Small intestine (tissue), 7 donors: ENCODE measurements at regions not wholly inside any gene's neighbourhood (a gene's known extent, or its start where the extent isn't known, plus 50 kb on each side); places are given as distances from the start of the nearest gene placed in this dataset.
"Not testable (repeated sequence)": the region's sequence is repeated elsewhere in the genome, so short reads cannot be mapped to it uniquely, and the experiment has no call there.

ENCODE experiments used
- DNase-seq, 2 donors: peaks; one replicate each; pipeline versions ENCODE4 v3.0.0 to v3.0.0-alpha.2; 2013
- FAIRE-seq: peaks from 2 replicates; lab custom pipeline; 2012; peaks lifted over from hg19 to GRCh38; lab: Jason Lieb, UNC
- H3K27ac ChIP-seq, 3 donors: one replicate each; pipeline ENCODE4 v1.5.1; 2013; ENCODE audit warnings: low read length in 2 of 3, mild to moderate bottlenecking in 2 of 3, control low read depth in 1 of 3, inconsistent platforms in 1 of 3, low read depth in 1 of 3, moderate library complexity in 1 of 3
- H3K27me3 ChIP-seq, 3 donors: one replicate each; pipeline ENCODE4 v1.6.1; 2013; ENCODE audit warnings: low read length in 3 of 3, inconsistent platforms in 1 of 3; ENCODE audit not compliant: control insufficient read depth in 3 of 3, insufficient read depth in 3 of 3
- H3K36me3 ChIP-seq, 3 donors: one replicate each; pipeline ENCODE4 v1.6.1; 2013; ENCODE audit warnings: low read length in 3 of 3, inconsistent platforms in 1 of 3, low read depth in 1 of 3, mild to moderate bottlenecking in 1 of 3, moderate library complexity in 1 of 3; ENCODE audit not compliant: control insufficient read depth in 3 of 3, insufficient read depth in 2 of 3
- H3K4me1 ChIP-seq, 3 donors: one replicate each; pipeline ENCODE4 v1.6.1; 2013; ENCODE audit warnings: low read length in 2 of 3, inconsistent platforms in 1 of 3, low read depth in 1 of 3, mild to moderate bottlenecking in 1 of 3, moderate library complexity in 1 of 3; ENCODE audit not compliant: control insufficient read depth in 3 of 3, insufficient read depth in 2 of 3
- H3K4me3 ChIP-seq, 3 donors: one replicate each; pipeline ENCODE4 v1.5.1; 2013; ENCODE audit warnings: low read length in 3 of 3, control low read depth in 1 of 3, inconsistent platforms in 1 of 3, low read depth in 1 of 3, mild to moderate bottlenecking in 1 of 3, moderate library complexity in 1 of 3
- H3K9me3 ChIP-seq, 2 donors: one replicate each; pipeline ENCODE4 v1.6.1; 2013; ENCODE audit warnings: low read depth in 1 of 2, low read length in 1 of 2; ENCODE audit not compliant: control insufficient read depth in 2 of 2, insufficient read depth in 1 of 2
- WGBS, 3 donors: extraction: QIAGEN DNeasy Blood & Tissue Kit; methylation state at CpG; one replicate each; pipeline ENCODE4 v1.1.7; 2013; 5-methylcytosine and 5-hydroxymethylcytosine counted together
- donor health status: healthy with polysubstance abuse.
- donor health status: control.
- donor health status: control.
- donor health status: Bipolar disorder and iron deficiency.
- donor health status: healthy.

DNA sequence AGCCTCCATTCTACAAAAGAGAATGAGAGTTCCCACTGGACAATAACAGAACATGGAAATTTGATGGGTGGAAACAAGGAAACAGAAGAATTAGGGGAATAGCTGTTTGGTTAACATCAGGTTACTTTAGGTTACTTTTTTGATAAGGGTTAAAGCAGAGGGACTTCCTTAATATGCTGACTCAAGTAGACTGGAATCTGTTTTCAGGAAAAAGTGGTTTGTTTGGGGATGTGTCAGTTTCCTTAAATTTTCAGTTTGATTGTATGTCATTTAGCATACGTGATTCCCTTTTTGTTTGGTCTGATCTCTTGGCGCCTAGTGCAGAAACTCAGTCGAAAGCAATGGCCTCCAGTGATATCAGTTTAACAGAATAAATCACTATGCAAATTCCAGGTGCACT is 411.8 kb upstream of the GRM7 start:
- H3K27ac ChIP-seq, result no peak overlapping the region
- no peaks in the 10 kb centered on the region for H3K4me1 ChIP-seq
- 69 to 87% (median 77%) methylated on average over 3 of the region's 3 CpGs for WGBS, 3 donors
- peaks cover 0 to 5% of the 10 kb centered on the region in 2 donors for H3K9me3 ChIP-seq
- no peaks in the 10 kb centered on the region for H3K27me3 ChIP-seq
- no peak overlapping the region for H3K4me3 ChIP-seq
- no peaks in the 10 kb centered on the region for H3K36me3 ChIP-seq
- DNase-seq (no peak), FAIRE-seq (no peak)

DNA sequence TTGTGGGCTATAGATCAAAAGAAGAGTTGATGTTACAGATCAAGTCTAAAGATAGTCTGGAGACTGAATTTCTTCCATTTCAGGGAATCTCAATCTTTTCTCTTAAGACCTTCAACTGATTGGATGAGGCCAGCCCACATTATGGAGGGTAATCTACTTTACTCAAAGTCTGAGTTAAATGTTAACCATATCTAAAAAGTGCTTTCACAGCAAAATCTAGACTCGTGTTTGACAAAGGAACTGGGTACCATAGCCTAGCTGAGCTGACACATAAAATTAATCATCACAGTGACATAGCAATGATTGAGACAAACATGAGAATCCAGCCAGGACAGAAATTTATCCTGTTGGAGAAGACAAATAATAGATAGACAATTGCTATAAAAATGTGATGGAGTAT is 407.9 kb upstream of the GRM7 start:
- no peak for FAIRE-seq
- H3K9me3 ChIP-seq, result no peaks in the 10 kb centered on the region

DNA sequence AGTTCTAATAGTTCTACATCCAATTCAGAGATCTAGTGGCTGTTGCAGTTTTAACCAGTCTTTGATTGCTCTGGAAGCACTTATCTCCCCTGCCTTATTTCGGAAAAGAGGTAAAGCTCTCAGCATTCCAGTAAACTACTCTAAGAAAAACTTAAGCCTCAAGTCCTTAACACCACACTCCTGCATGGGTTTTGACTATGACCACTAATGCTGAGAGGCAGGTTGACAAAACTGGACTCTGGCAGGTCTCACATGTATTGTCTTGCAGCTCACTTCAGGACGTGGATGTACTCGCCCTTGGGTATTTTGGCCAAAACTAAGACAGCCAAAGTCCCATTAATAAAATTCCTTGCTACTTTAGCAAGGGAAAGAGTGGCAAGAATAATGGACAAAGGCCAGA is 405.9 kb upstream of the GRM7 start:
- no peaks in the 10 kb centered on the region for H3K4me1 ChIP-seq
- no peak for FAIRE-seq
- 81 to 86% (median 82%) methylated on average over 3 of the region's 3 CpGs for WGBS, 3 donors
- no peaks in the 10 kb centered on the region for H3K9me3 ChIP-seq
- H3K27me3 ChIP-seq, result no peaks in the 10 kb centered on the region
- no peak overlapping the region for H3K4me3 ChIP-seq
- DNase-seq, result no peak
- H3K36me3 ChIP-seq, result no peaks in the 10 kb centered on the region
- no peak overlapping the region for H3K27ac ChIP-seq

More for the DNA sequence above, 407.9 kb upstream of the GRM7 start:
- no peak overlapping the region for H3K27ac ChIP-seq
- no peak overlapping the region for H3K4me3 ChIP-seq
- H3K36me3 ChIP-seq, result no peaks in the 10 kb centered on the region
- H3K27me3 ChIP-seq, result no peaks in the 10 kb centered on the region
- WGBS, 3 donors, result 9 to 44% (median 16%) methylated on average over 1 of the region's 1 CpG
- no peak for DNase-seq
- H3K4me1 ChIP-seq, result no peaks in the 10 kb centered on the region

DNA sequence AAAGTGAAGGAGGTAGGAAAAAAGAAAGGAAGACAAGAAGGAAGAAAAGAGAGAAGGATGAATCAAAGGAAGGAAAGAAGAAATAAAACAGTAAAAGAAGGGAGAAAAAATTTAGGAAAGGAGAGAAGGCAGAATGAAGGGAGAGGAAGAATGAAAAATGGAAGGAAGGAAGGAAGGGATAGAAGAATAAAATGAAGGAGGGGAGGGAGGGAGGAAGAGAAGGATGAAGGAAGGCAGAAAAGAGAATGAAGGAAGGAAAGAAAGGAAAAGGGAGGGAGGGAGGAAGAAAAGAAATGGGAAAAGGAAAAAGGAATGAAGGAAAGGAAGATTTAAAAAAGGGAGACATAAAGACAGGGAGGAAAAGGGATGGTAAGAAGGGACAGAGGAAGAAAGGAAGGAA is 393.7 kb upstream of the GRM7 start:
- H3K27ac ChIP-seq, result no peak overlapping the region
- DNase-seq (no peak), FAIRE-seq (no peak)
- no peaks in the 10 kb centered on the region for H3K27me3 ChIP-seq
- no peaks in the 10 kb centered on the region for H3K9me3 ChIP-seq
- no peak overlapping the region for H3K4me3 ChIP-seq
- H3K4me1 ChIP-seq, result no peaks in the 10 kb centered on the region
- no peaks in the 10 kb centered on the region for H3K36me3 ChIP-seq

DNA sequence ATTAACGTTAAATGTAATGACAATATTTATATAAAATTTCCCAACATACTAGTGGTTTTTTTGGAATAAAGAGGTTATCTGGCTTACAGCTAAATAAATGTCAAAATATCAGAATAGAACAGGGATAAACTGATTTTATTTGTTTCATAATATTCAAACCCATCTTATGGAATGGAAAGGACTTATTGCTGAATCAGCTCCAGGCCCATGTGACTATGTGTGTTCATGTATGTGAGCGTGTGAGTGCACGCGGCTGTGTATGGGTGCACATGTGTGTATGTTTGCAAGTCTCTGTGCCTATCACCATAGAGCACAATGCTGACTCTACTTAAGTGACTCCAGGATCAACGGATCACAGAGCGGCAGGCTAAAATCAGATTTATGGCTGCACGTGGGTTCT is 392.3 kb upstream of the GRM7 start:
- Histone ChIP-seq H3K4me3 (no peak overlapping the region), H3K27ac (no peak overlapping the region), H3K27me3 (no peaks in the 10 kb centered on the region), H3K9me3 (no peaks in the 10 kb centered on the region), H3K36me3 (no peaks in the 10 kb centered on the region), H3K4me1 (no peaks in the 10 kb centered on the region)
- FAIRE-seq, result no peak
- WGBS, 3 donors, result 88 to 92% (median 89%) methylated on average over 7 of the region's 7 CpGs
- no peak for DNase-seq

DNA sequence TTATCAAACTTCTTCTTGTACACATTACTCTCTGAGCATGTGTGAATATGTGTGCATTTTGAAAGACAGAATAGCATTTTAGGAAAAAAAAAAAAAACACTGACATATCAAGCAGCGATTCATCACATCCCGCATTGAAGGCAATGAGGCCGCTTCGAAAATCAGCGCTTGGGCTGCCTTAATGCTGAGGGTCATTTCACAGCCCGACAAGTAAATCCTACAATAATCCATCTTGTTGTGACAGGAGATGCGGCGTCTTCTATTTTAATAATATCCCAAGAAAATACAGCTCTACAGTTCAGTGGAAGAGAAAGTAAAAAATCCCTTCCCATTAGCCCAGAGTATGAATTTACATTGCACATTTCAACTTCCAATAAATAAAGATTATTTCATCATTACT is 389.2 kb upstream of the GRM7 start:
- Histone ChIP-seq H3K4me1 (no peaks in the 10 kb centered on the region), H3K27me3 (no peaks in the 10 kb centered on the region), H3K27ac (no peak overlapping the region), H3K4me3 (no peak overlapping the region), H3K36me3 (no peaks in the 10 kb centered on the region), H3K9me3 (no peaks in the 10 kb centered on the region)
- WGBS, 3 donors, result 80 to 85% (median 83%) methylated on average over 8 of the region's 8 CpGs
- FAIRE-seq (no peak), DNase-seq (no peak)

DNA sequence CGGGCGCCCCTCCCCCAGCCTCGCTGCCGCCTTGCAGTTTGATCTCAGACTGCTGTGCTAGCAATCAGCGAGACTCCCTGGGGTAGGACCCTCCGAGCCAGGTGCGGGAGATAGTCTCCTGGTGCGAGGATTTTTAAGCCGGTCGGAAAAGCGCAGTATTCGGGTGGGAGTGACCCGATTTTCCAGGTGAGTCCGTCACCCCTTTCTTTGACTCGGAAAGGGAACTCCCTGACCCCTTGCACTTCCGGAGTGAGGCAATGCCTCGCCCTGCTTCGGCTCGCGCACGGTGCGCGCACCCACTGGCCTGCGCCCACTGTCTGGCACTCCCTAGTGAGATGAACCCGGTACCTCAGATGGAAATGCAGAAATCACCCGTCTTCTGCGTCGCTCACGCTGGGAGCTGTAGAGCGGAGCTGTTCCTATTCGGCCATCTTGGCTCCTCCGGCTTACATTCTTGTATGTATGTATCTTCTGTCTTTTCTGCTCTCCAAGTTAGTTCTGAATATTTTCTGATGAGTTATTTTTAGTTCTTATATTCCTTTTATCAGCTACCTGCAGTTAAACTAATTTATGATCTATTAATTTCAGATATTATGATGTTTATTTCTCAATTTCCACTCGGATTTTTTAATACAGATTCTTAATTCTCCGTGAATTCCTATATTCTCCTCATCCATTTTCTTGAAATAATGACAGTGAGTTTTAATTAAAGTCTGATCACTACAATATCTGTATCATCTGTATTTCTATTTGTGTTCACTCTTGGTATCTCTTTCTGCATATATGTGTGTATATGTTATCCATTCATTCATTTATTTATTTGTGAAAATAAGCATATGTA is 370.2 kb upstream of the GRM7 start:
- not testable (repeated sequence) for H3K9me3 ChIP-seq, H3K36me3 ChIP-seq, DNase-seq, H3K4me3 ChIP-seq, H3K4me1 ChIP-seq, H3K27ac ChIP-seq, H3K27me3 ChIP-seq, FAIRE-seq
- whole genome bisulfite sequencing, 3 donors, result 86 to 88% (median 88%) methylated on average over 21 to 32 of the region's 34 CpGs

DNA sequence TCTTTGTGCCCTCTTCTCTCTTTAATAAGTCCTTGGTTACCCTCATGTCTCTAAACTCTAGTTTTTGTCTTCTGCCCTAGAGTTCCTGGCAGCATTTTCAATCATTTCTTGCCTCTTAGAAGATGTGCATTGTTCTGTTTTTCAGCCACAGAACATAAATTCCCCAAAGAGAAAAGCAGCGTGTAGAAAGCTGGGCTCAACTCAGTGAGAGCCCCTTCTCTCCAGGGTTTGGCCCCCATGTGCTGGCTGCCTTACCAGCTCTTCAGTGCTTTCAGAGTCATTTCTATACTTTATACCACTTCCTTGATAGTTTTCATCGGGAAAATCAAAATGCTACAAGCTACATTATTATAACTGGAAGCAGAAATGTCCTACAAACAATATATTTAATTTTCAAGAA is 369.1 kb upstream of the GRM7 start:
- DNase-seq (no peak), FAIRE-seq (no peak)
- Histone ChIP-seq H3K27ac (no peak overlapping the region), H3K36me3 (no peaks in the 10 kb centered on the region), H3K4me1 (no peaks in the 10 kb centered on the region), H3K9me3 (no peaks in the 10 kb centered on the region), H3K4me3 (no peak overlapping the region), H3K27me3 (no peaks in the 10 kb centered on the region)
- WGBS, 3 donors, result 78 to 89% (median 81%) methylated on average over 2 of the region's 2 CpGs

DNA sequence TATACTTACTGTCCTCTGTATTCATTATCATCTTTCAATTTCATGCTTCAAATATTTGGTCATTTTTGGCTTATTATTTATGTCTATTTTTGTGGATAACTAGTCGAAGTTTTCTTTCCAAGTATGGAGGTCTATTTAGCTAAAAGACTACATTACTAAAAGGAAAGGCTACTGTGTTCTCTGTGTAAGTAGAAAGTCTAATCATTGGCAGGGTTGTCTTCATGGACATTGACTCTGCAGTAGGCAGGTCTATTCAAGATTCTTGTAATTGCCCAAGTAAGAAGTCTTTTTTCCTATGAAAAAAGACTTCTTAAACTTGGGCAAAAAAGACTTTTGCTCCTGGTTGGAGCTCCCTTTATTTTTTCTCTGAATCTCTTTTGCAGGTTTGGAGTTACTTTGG is 368.6 kb upstream of the GRM7 start:
- 34 to 80% (median 67%) methylated on average over 1 of the region's 1 CpG for WGBS, 3 donors
- no peak for DNase-seq
- H3K27ac ChIP-seq, result no peak overlapping the region

More for the DNA sequence above, 368.6 kb upstream of the GRM7 start:
- no peaks in the 10 kb centered on the region for H3K27me3 ChIP-seq
- H3K9me3 ChIP-seq, result no peaks in the 10 kb centered on the region
- no peak overlapping the region for H3K4me3 ChIP-seq
- no peak for FAIRE-seq
- H3K36me3 ChIP-seq, result no peaks in the 10 kb centered on the region
- no peaks in the 10 kb centered on the region for H3K4me1 ChIP-seq
